H9 (cell line): ENCODE measurements at regions not wholly inside any gene's neighbourhood (a gene's known extent, or its start where the extent isn't known, plus 50 kb on each side); places are given as distances from the start of the nearest gene placed in this dataset.

Experiments used
- DNase-seq: peaks from one replicate; pipeline ENCODE4 v3.0.0-alpha.2; 2017
- H2AFZ ChIP-seq: one replicate; pipeline ENCODE4 v1.6.1; 2013; ENCODE audit warnings: mild to moderate bottlenecking, low read length, control low read depth, moderate library complexity
- H2AK5ac ChIP-seq: 2 replicates; pipeline ENCODE4 v1.6.1; 2013; ENCODE audit warnings: low read length, control low read depth, mixed read lengths; ENCODE audit not compliant: insufficient read length
- H2BK120ac ChIP-seq: one replicate; pipeline ENCODE4 v1.6.1; 2013; ENCODE audit warnings: low read depth, mild to moderate bottlenecking, low read length, control low read depth, inconsistent platforms; ENCODE audit not compliant: poor library complexity, severe bottlenecking
- H2BK12ac ChIP-seq: 2 replicates; pipeline ENCODE4 v1.6.1; 2013; ENCODE audit warnings: low read length, control low read depth, mixed read lengths, low read depth; ENCODE audit not compliant: insufficient read length
- H2BK15ac ChIP-seq: 2 replicates; pipeline ENCODE4 v1.6.1; 2013; ENCODE audit warnings: low read depth, low read length, control low read depth
- H2BK20ac ChIP-seq: one replicate; pipeline ENCODE4 v1.6.1; 2013; ENCODE audit warnings: low read depth, mild to moderate bottlenecking, low read length, control low read depth, inconsistent platforms; ENCODE audit not compliant: poor library complexity, severe bottlenecking
- H2BK5ac ChIP-seq: 2 replicates; pipeline ENCODE4 v1.6.1; 2013; ENCODE audit warnings: low read length, control low read depth, mixed read lengths; ENCODE audit not compliant: insufficient read length
- H3K14ac ChIP-seq: 2 replicates; pipeline ENCODE4 v1.6.1; 2013; ENCODE audit warnings: low read length, control low read depth; ENCODE audit not compliant: insufficient read depth
- H3K18ac ChIP-seq: 2 replicates; pipeline ENCODE4 v1.6.1; 2013; ENCODE audit warnings: low read depth, mild to moderate bottlenecking, mixed read lengths, low read length, control low read depth; ENCODE audit not compliant: insufficient read length
- H3K23ac ChIP-seq: 2 replicates; pipeline ENCODE4 v1.6.1; 2013; ENCODE audit warnings: low read length, control low read depth, mixed read lengths, low read depth; ENCODE audit not compliant: insufficient read length
- H3K23me2 ChIP-seq: 2 replicates; pipeline ENCODE4 v1.6.1; 2013; ENCODE audit warnings: low read depth, mild to moderate bottlenecking, mixed read lengths, low read length, control low read depth; ENCODE audit not compliant: insufficient read length, poor library complexity, severe bottlenecking
- H3K27ac ChIP-seq: 2 replicates; pipeline ENCODE4 v1.5.1; 2013; ENCODE audit warnings: low read length, control low read depth, mixed read lengths, low read depth; ENCODE audit not compliant: insufficient read length
- H3K27me3 ChIP-seq: 2 replicates; pipeline ENCODE4 v1.6.1; 2013; ENCODE audit warnings: low read length, control low read depth, inconsistent platforms; ENCODE audit not compliant: insufficient read depth
- H3K4ac ChIP-seq: 2 replicates; pipeline ENCODE4 v1.6.1; 2013; ENCODE audit warnings: low read depth, mild to moderate bottlenecking, control low read depth, inconsistent platforms, low read length, moderate library complexity
- H3K4me1 ChIP-seq: 2 replicates; pipeline ENCODE4 v1.6.1; 2013; ENCODE audit warnings: low read length, control low read depth, inconsistent platforms; ENCODE audit not compliant: insufficient read depth
- H3K4me2 ChIP-seq: 2 replicates; pipeline ENCODE4 v1.6.1; 2013; ENCODE audit warnings: low read length, control low read depth, mixed read lengths; ENCODE audit not compliant: insufficient read length, insufficient read depth
- H3K56ac ChIP-seq: 2 replicates; pipeline ENCODE4 v1.6.1; 2013; ENCODE audit warnings: low read depth, mild to moderate bottlenecking, mixed read lengths, low read length, control low read depth; ENCODE audit not compliant: insufficient read length
- H3K79me1 ChIP-seq: 2 replicates; pipeline ENCODE4 v1.6.1; 2013; ENCODE audit warnings: low read depth, mild to moderate bottlenecking, moderate library complexity, low read length, control low read depth, inconsistent platforms; ENCODE audit not compliant: insufficient read depth, poor library complexity, severe bottlenecking
- H3K79me2 ChIP-seq: 2 replicates; pipeline ENCODE4 v1.6.1; 2013; ENCODE audit warnings: low read length, control low read depth, inconsistent platforms; ENCODE audit not compliant: insufficient read depth
- H3K9ac ChIP-seq: 2 replicates; pipeline ENCODE4 v1.6.1; 2013; ENCODE audit warnings: low read length, control low read depth, mixed read lengths; ENCODE audit not compliant: insufficient read length; ENCODE audit errors: extremely low read depth
- H3K9me3 ChIP-seq: one replicate; pipeline ENCODE4 v1.6.1; 2013; ENCODE audit warnings: low read depth, low read length, inconsistent platforms; ENCODE audit not compliant: control insufficient read depth
- H3T11ph ChIP-seq: one replicate; pipeline ENCODE4 v1.6.1; 2013; ENCODE audit warnings: mild to moderate bottlenecking, low read length, control low read depth, inconsistent platforms
- H4K20me1 ChIP-seq: one replicate; pipeline ENCODE4 v1.6.1; 2013; ENCODE audit not compliant: control insufficient read depth, insufficient read length, insufficient read depth
- H4K5ac ChIP-seq: 2 replicates; pipeline ENCODE4 v1.6.1; 2013; ENCODE audit warnings: low read depth, mild to moderate bottlenecking, mixed read lengths, low read length, control low read depth; ENCODE audit not compliant: insufficient read length
- H4K8ac ChIP-seq: replicated peaks from 2 replicates; pipeline ENCODE4 v1.6.1; 2013; ENCODE audit warnings: low read length, control low read depth, mixed read lengths, low read depth; ENCODE audit not compliant: insufficient read length
- H4K91ac ChIP-seq: 2 replicates; pipeline ENCODE4 v1.6.1; 2013; ENCODE audit warnings: low read depth, mild to moderate bottlenecking, moderate library complexity, mixed read lengths, low read length, control low read depth; ENCODE audit not compliant: insufficient read length
- H3K27ac Mint-ChIP-seq, 3 experiments: 2 replicates in 2 of 3; 3 replicates in 1 of 3; pipeline ENCODE4 v1.8.0; 2020 to 2021; ENCODE audit warnings: mixed read lengths in 3 of 3, mild to moderate bottlenecking in 1 of 3, moderate library complexity in 1 of 3
- H3K27me3 Mint-ChIP-seq: 2 replicates; pipeline ENCODE4 v1.8.0; 2021; ENCODE audit warnings: low read depth, mild to moderate bottlenecking, moderate library complexity, mixed read lengths
- H3K36me3 Mint-ChIP-seq, 3 experiments: 2 replicates in 2 of 3; 3 replicates in 1 of 3; pipeline ENCODE4 v1.8.0; 2020 to 2021; ENCODE audit warnings: low read depth in 3 of 3, mixed read lengths in 3 of 3; ENCODE audit not compliant: insufficient read depth in 1 of 3
- H3K4me1 Mint-ChIP-seq, 2 experiments: 2 replicates each; pipeline ENCODE4 v1.8.0; 2020; ENCODE audit warnings: mixed read lengths in 2 of 2
- H3K4me3 Mint-ChIP-seq, 2 experiments: 2 replicates in 1 of 2; 3 replicates in 1 of 2; pipeline ENCODE4 v1.8.0; 2020 to 2021; ENCODE audit warnings: mild to moderate bottlenecking in 2 of 2, mixed read lengths in 2 of 2, moderate library complexity in 1 of 2
- H3K9me3 Mint-ChIP-seq, 2 experiments: 2 replicates in 1 of 2; 3 replicates in 1 of 2; pipeline ENCODE4 v1.8.0; 2020; ENCODE audit warnings: mild to moderate bottlenecking in 2 of 2, mixed read lengths in 2 of 2, moderate library complexity in 1 of 2
- WGBS: extraction: QIAGEN DNeasy Blood & Tissue Kit; methylation state at CpG from one replicate; pipeline ENCODE4 v1.1.7; 2013; ENCODE audit warnings: missing lambda C conversion rate, low lambda C conversion rate, mixed read lengths; ENCODE audit not compliant: insufficient read length; ENCODE audit errors: extremely low coverage; 5-methylcytosine and 5-hydroxymethylcytosine counted together
- TF ChIP-seq, protein P1 (sequence below): fragments of 200-600 bp; sonication (generic); conservative IDR thresholded peaks from 3 replicates; pipeline ENCODE4 v1.8.0; 2021; ENCODE audit warnings: antibody characterized with exemption, mild to moderate bottlenecking

DNA sequence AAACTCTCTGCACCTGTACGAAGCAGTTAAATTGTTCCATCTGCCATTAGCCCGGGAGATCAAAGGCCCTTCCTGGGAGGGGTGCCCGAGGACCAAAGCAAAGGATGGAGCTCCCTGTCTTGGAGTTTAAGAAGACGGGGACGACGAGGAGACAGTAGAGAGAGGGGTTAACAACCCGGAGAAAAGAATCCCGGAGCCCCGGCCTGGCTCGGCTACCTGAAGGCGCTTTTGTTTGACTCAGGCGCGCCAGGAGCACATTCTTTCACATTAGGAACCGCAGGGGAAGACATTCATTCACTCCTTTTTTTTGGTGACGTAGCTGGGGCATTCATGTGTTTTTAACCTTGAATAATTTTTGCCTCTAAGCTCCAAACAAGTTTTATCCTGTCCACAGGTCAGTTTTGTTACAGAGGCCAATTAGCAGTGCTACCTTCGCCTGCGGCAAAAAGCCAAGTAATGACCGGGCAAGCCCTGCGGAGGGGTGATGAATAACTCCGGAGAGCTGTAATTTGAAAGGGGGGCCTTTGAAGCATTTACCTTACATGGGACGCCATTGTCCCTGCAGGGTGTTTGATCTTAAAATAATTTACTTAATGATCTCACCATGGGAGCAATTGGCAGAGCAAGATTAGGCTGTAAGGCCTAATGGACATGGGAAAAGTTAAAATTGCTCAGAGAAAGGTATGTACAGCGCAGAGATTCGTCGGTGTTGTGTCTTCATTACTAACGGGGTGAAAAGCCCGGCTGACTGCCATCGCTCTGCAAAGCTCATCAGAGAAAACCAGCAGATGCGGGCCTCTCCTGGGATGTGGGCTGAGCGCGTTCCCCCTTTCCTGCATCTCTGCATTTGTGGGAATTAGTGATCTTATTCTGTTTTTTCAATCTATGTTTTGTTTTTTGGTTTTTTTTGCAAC lies 258.0 kb upstream of the SP4 start:
- no CpG with 5 or more reads among the region's 30 CpGs for WGBS

More for the DNA sequence above, 258.0 kb upstream of the SP4 start:
- H3K18ac ChIP-seq = peak overlapping the region; percentile 97
- no peak overlapping the region for H4K8ac ChIP-seq
- H2BK120ac ChIP-seq = peak overlapping the region; percentile 89
- peak overlapping the region; percentile 95 for H2BK20ac ChIP-seq
- H3K4me1 Mint-ChIP-seq = peaks cover 54 to 58% of the 10 kb centered on the region in 2 experiments
- TF ChIP-seq, protein P1, sequence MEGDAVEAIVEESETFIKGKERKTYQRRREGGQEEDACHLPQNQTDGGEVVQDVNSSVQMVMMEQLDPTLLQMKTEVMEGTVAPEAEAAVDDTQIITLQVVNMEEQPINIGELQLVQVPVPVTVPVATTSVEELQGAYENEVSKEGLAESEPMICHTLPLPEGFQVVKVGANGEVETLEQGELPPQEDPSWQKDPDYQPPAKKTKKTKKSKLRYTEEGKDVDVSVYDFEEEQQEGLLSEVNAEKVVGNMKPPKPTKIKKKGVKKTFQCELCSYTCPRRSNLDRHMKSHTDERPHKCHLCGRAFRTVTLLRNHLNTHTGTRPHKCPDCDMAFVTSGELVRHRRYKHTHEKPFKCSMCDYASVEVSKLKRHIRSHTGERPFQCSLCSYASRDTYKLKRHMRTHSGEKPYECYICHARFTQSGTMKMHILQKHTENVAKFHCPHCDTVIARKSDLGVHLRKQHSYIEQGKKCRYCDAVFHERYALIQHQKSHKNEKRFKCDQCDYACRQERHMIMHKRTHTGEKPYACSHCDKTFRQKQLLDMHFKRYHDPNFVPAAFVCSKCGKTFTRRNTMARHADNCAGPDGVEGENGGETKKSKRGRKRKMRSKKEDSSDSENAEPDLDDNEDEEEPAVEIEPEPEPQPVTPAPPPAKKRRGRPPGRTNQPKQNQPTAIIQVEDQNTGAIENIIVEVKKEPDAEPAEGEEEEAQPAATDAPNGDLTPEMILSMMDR = no peak
- peak overlapping the region; percentile 86 for H3K9ac ChIP-seq
- H3K4me3 Mint-ChIP-seq = peak overlapping the region; percentile 63 to 81
- peak overlapping the region; percentile 85 for H2AFZ ChIP-seq
- H3K9me3 Mint-ChIP-seq = peaks cover 0 to 5% of the 10 kb centered on the region in 2 experiments; a peak in 4 of 5 replicates
- no peak overlapping the region for H2BK15ac ChIP-seq
- H3K79me2 ChIP-seq = no peaks in the 10 kb centered on the region
- peak overlapping the region; percentile 98 for H3T11ph ChIP-seq
- no peaks in the 10 kb centered on the region for H4K20me1 ChIP-seq
- H3K4ac ChIP-seq = no peak overlapping the region
- H3K56ac ChIP-seq = peak overlapping the region; percentile 76
- H3K9me3 ChIP-seq = no peaks in the 10 kb centered on the region
- peak; percentile 88 for DNase-seq
- H4K91ac ChIP-seq = no peak overlapping the region
- H3K23me2 ChIP-seq = peaks cover 10% of the 10 kb centered on the region
- peaks cover under 1 to 7% (median 7%) of the 10 kb centered on the region in 3 experiments; a peak in 6 of 7 replicates for H3K36me3 Mint-ChIP-seq
- peaks cover 4% of the 10 kb centered on the region; the same call in 1 of the 2 replicates for H3K4me1 ChIP-seq
- peak overlapping the region; percentile 92 for H3K27ac ChIP-seq
- H3K27me3 ChIP-seq = 0 out of 2 replicates have a peak, but pooled peaks cover 3% of the 10 kb centered on the region
- H3K23ac ChIP-seq = no peak overlapping the region
- no peak overlapping the region for H2AK5ac ChIP-seq
- H3K27ac Mint-ChIP-seq = peak overlapping the region; percentile 98
- peak overlapping the region; percentile 76 for H4K5ac ChIP-seq
- H2BK5ac ChIP-seq = peak overlapping the region; percentile 85
- H3K4me2 ChIP-seq = peak overlapping the region; percentile 94
- H3K79me1 ChIP-seq = no peaks in the 10 kb centered on the region
- peaks cover 26% of the 10 kb centered on the region for H3K27me3 Mint-ChIP-seq
- H2BK12ac ChIP-seq = no peak overlapping the region
- H3K14ac ChIP-seq = peak overlapping the region; percentile 93; the same call in 1 of the 2 replicates
